Suprapubic skin (tissue), 4 donors: ENCODE measurements at regions not wholly inside any gene's neighbourhood (a gene's known extent, or its start where the extent isn't known, plus 50 kb on each side); places are given as distances from the start of the nearest gene placed in this dataset.

Experiments
- CTCF ChIP-seq, 2 donors: fragments of 200-600 bp in 1 of 2; fragments of 450-650 bp in 1 of 2; sonication (generic) in 1 of 2; IDR thresholded peaks; one replicate each; pipeline ENCODE4 v1.5.1; 2016 to 2019; ENCODE audit warnings: antibody characterized with exemption in 2 of 2, mild to moderate bottlenecking in 1 of 2, moderate library complexity in 1 of 2
- EP300 ChIP-seq: sonication (generic); formaldehyde crosslinking; IDR thresholded peaks from one replicate; pipeline ENCODE4 v1.6.1; 2017; ENCODE audit warnings: antibody characterized with exemption
- POLR2A ChIP-seq, 2 donors: fragments of 450-650 bp; IDR thresholded peaks; one replicate each; pipeline ENCODE4 v1.6.1; 2017; ENCODE audit warnings: antibody characterized with exemption in 2 of 2, mild to moderate bottlenecking in 2 of 2, moderate library complexity in 2 of 2
- POLR2AphosphoS5 ChIP-seq, 3 donors: sonication (generic); formaldehyde crosslinking; IDR thresholded peaks; one replicate each; pipeline ENCODE4 v1.6.1; 2017; ENCODE audit warnings: antibody characterized with exemption in 3 of 3

DNA sequence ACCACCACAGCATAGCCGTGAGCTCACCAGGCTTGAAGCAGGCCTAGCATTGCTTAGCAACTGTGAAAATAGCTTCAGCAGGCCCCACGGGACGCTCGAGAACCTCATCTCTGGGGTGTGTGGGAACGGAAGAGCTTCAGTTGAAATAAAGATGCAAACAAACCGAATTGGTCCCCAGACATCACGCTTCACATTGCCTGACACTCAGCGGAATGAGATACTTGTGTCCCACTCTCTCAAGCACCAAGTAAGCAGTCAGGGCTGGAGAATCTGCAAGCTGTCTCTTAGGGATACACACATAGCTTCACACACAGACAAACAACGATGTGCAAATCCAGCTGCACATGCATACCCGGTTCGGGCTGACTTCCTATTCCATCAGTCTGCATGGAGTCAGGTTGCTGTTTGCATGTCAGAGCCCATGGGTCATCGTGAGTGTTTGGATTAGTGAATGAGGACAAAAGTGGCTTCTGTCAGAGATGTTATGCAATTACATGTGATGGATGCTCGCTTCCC, 205.7 kb downstream of the SNX19 start:
- TF ChIP-seq POLR2A (IDR thresholded peaks at IDR 0.05) = no peak
- TF ChIP-seq CTCF (IDR thresholded peaks at IDR 0.05) = no peak
- no peak for TF ChIP-seq EP300
- no peak for TF ChIP-seq POLR2AphosphoS5 (IDR thresholded peaks at IDR 0.05)
